Iris pigment epithelial cell (primary cell): ENCODE measurements at regions not wholly inside any gene's neighbourhood (a gene's known extent, or its start where the extent isn't known, plus 50 kb on each side); places are given as distances from the start of the nearest gene placed in this dataset.
"Not testable (repeated sequence)": the region's sequence is repeated elsewhere in the genome, so short reads cannot be mapped to it uniquely, and the experiment has no call there.

Experiments
- DNase-seq: peaks from one replicate; pipeline ENCODE4 v3.0.0-alpha.2; 2011; ENCODE audit warnings: low read depth

- DNase-seq: no peak
Observed at GRCh38 chr9:78674874-78675273, 377.9 kb downstream of the PSAT1 start.

- DNase-seq: no peak
Observed at GRCh38 chr9:78676009-78676408, 379.1 kb downstream of the PSAT1 start.

GRCh38 chr9:78676623-78677022, 379.7 kb downstream of the PSAT1 start:
- DNase-seq: peak; percentile 45

- DNase-seq: peak; percentile 23
Observed at GRCh38 chr9:78677326-78677725, 380.4 kb downstream of the PSAT1 start.

GRCh38 chr9:78678877-78679276, 382.0 kb downstream of the PSAT1 start:
- DNase-seq: no peak

- no peak for DNase-seq
Observed at GRCh38 chr9:78680196-78680595, 383.3 kb downstream of the PSAT1 start.

GRCh38 chr9:78682216-78682615, 385.3 kb downstream of the PSAT1 start:
- DNase-seq: peak; percentile 38

- no peak for DNase-seq
Observed at GRCh38 chr9:78685471-78685870, 388.5 kb downstream of the PSAT1 start.

GRCh38 chr9:78688796-78689195, 391.9 kb downstream of the PSAT1 start:
- no peak for DNase-seq

- no peak for DNase-seq
Observed at GRCh38 chr9:78691542-78691941, 394.6 kb downstream of the PSAT1 start.

- no peak for DNase-seq
Observed at GRCh38 chr9:78692871-78693270, 395.9 kb downstream of the PSAT1 start.

GRCh38 chr9:78694974-78695373, 398.0 kb downstream of the PSAT1 start:
- no peak for DNase-seq

- DNase-seq: no peak
Observed at GRCh38 chr9:78695519-78695918, 398.6 kb downstream of the PSAT1 start.

GRCh38 chr9:78697618-78698017, 400.7 kb downstream of the PSAT1 start:
- no peak for DNase-seq

GRCh38 chr9:78698371-78698770, 401.4 kb downstream of the PSAT1 start:
- no peak for DNase-seq

GRCh38 chr9:78699217-78699616, 402.3 kb downstream of the PSAT1 start:
- DNase-seq: not testable (repeated sequence)

GRCh38 chr9:78704153-78704552, 407.2 kb downstream of the PSAT1 start:
- not testable (repeated sequence) for DNase-seq

- DNase-seq: no peak
Observed at GRCh38 chr9:78707080-78707479, 410.2 kb downstream of the PSAT1 start.

- DNase-seq: peak; percentile 53
Observed at GRCh38 chr9:78707481-78707991, 410.6 kb downstream of the PSAT1 start.

GRCh38 chr9:78712903-78713613, 416.1 kb downstream of the PSAT1 start:
- no peak for DNase-seq

GRCh38 chr9:78713614-78714405, 416.9 kb downstream of the PSAT1 start:
- peak; percentile 7 for DNase-seq

- peak; percentile 13 for DNase-seq
Observed at GRCh38 chr9:78714576-78714975, 417.7 kb downstream of the PSAT1 start.

GRCh38 chr9:78719029-78719428, 422.1 kb downstream of the PSAT1 start:
- DNase-seq: not testable (repeated sequence)
